ENCODE measurements at regions not wholly inside any gene's neighbourhood (a gene's known extent, or its start where the extent isn't known, plus 50 kb on each side); places are given as distances from the start of the nearest gene placed in this dataset.

GRCh38 chr11:115085461-115086210 lies 407.3 kb downstream of the NXPE2 start:
- no peak for DNase-seq

GRCh38 chr11:115087791-115088190 lies 409.5 kb downstream of the NXPE2 start:
- DNase-seq: no peak

GRCh38 chr11:115092516-115092915 lies 411.7 kb downstream of the CADM1 start:
- DNase-seq: no peak

GRCh38 chr11:115097796-115098408 lies 406.3 kb downstream of the CADM1 start:
- no peak for DNase-seq

- no peak for DNase-seq
Measured at GRCh38 chr11:115100706-115101105, 403.5 kb downstream of the CADM1 start.

- no peak for DNase-seq
Measured at GRCh38 chr11:115103921-115104320, 400.3 kb downstream of the CADM1 start.

- DNase-seq: no peak
Measured at GRCh38 chr11:115104851-115105453, 399.3 kb downstream of the CADM1 start.

GRCh38 chr11:115111066-115111465 lies 393.1 kb downstream of the CADM1 start:
- DNase-seq: no peak

GRCh38 chr11:115112754-115113153 lies 391.5 kb downstream of the CADM1 start:
- no peak for DNase-seq

GRCh38 chr11:115117956-115118493 lies 386.2 kb downstream of the CADM1 start:
- DNase-seq: no peak

- DNase-seq: no peak
Measured at GRCh38 chr11:115119146-115119545, 385.1 kb downstream of the CADM1 start.
